Esophagus muscularis mucosa (tissue), 4 donors: ENCODE measurements at regions not wholly inside any gene's neighbourhood (a gene's known extent, or its start where the extent isn't known, plus 50 kb on each side); places are given as distances from the start of the nearest gene placed in this dataset.
"Not testable (repeated sequence)": the region's sequence is repeated elsewhere in the genome, so short reads cannot be mapped to it uniquely, and the experiment has no call there.

Experiments used
- DNase-seq: peaks from one replicate; pipeline ENCODE4 v3.0.0-alpha.2; 2017; ENCODE audit errors: extremely low spot score
- H3K27ac ChIP-seq, 4 donors: fragments of 200-600 bp; sonication (generic); replicated peaks in 1 of 4; 1 replicate in 3 of 4; 2 replicates in 1 of 4; pipeline ENCODE4 v1.5.1; 2016 to 2019; ENCODE audit warnings: mild to moderate bottlenecking in 1 of 4
- H3K27me3 ChIP-seq, 4 donors: fragments of 200-600 bp; sonication (generic); one replicate each; pipeline versions ENCODE4 v1.5.1 to v1.6.0; 2016 to 2019
- H3K36me3 ChIP-seq, 4 donors: fragments of 200-600 bp; sonication (generic); one replicate each; pipeline ENCODE4 v1.5.1; 2016 to 2019
- H3K4me1 ChIP-seq, 4 donors: fragments of 200-600 bp; sonication (generic); one replicate each; pipeline ENCODE4 v1.5.1; 2016 to 2019
- H3K4me3 ChIP-seq, 4 donors: fragments of 200-600 bp; sonication (generic); 1 replicate in 2 of 4; 2 replicates in 2 of 4; pipeline ENCODE4 v1.5.1; 2016 to 2019; ENCODE audit warnings: mild to moderate bottlenecking in 4 of 4, moderate library complexity in 1 of 4
- H3K9me3 ChIP-seq, 4 donors: fragments of 200-600 bp; sonication (generic); 1 replicate in 3 of 4; 2 replicates in 1 of 4; pipeline ENCODE4 v1.5.1; 2016 to 2019
- EP300 ChIP-seq: sonication (generic); formaldehyde crosslinking; IDR thresholded peaks from one replicate; pipeline ENCODE4 v1.6.1; 2017; ENCODE audit warnings: antibody characterized with exemption
- POLR2A ChIP-seq: fragments of 450-650 bp; IDR thresholded peaks from one replicate; pipeline ENCODE4 v1.6.1; 2017; ENCODE audit warnings: antibody characterized with exemption, moderate library complexity, mild to moderate bottlenecking, low read depth
- WGBS: methylation state at CpG from one replicate; pipeline ENCODE4 v1.1.5; 2018; 5-methylcytosine and 5-hydroxymethylcytosine counted together
- intact Hi-C: fragments of 100-400 bp; cut with DNase I; formaldehyde crosslinking; loops from one replicate; pipeline ENCODE4 v1.15.1; 2023

DNA sequence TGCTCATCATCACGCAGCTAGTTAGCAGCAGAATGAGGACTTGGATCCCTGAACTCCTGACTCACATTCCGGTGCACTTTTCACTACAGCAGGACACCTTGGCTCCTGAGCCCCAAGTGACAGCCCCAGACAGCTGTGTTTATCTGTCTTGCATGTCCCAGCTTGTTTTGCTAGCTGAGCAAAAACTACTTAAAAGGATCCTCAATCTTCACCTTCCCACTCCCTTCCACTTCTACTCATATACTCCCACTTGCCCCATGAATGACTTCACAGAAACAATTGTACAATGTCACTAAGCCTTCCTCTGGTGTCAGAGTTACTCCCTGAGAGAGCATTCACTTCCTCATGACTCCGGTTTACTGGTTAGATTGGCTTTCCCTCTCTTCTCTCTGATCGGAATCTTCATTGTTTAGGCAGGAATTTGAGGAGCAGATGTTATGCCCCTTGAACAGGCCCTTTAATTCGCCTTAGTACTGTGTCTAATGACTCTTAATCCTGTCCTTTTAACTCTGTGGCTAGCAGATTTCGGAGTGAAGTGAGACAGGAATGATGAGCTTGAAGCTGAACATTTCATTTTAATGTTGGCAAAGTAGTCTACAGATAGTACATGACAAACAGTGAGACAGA lies 587.2 kb upstream of the CHD1 start:
- DNase-seq, H3K9me3 ChIP-seq, H3K4me3 ChIP-seq, intact Hi-C loops, H3K4me1 ChIP-seq, H3K27ac ChIP-seq, H3K27me3 ChIP-seq, H3K36me3 ChIP-seq: not testable (repeated sequence)
- 56% methylated on average over 6 of the region's 6 CpGs for WGBS

DNA sequence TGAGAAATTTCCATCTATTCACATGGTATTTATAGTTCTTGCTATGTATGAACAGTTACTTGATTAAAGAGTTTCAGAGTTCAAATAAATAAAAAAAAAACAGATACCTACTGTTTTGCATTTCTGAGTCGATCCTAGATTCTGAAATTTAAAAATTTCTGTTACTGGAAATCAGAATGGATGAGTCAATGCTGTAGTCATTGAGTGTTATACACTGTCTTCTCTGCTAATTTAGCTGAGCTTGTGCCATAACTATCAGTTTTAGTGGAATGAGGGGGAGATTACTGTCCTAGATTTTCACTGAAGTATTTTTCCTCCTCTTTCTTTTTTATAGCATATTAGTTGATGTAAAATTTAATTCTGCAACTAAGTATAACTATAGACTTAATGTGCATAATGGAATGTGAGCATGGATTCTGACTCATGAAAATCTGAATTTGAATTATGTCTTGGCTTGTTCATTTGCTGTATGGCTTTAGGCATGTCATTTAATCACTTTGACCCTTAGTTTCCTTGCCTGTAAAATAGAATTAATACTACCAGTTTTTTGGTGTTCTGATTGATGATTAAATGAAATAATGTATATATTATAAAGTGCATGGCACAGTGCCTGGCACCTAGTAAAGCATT lies 581.5 kb upstream of the CHD1 start:
- DNase-seq, H3K27ac ChIP-seq, H3K4me1 ChIP-seq, H3K4me3 ChIP-seq, H3K27me3 ChIP-seq, H3K36me3 ChIP-seq, intact Hi-C loops, H3K9me3 ChIP-seq: not testable (repeated sequence)
- WGBS = 80% methylated on average over 1 of the region's 1 CpG

DNA sequence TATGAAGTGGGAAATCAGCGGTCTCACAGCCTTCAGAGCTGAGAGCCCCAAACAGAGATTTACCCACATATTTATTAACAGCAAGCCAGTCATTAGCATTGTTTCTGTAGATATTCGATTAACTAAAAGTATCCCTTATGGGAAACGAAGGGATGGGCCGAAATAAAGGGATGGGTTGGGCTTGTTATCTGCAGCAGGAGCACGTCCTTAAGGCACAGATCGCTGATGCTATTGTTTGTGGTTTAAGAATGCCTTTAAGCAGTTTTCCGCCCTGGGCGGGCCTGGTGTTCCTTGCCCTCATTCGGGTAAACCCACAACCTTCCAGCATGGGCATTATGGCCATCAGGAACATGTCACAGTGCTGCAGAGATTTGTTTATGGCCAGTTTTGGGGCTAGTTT lies 580.3 kb upstream of the CHD1 start:
- H3K27ac ChIP-seq, H3K4me1 ChIP-seq, DNase-seq, H3K27me3 ChIP-seq, H3K4me3 ChIP-seq, intact Hi-C loops, H3K36me3 ChIP-seq, H3K9me3 ChIP-seq: not testable (repeated sequence)
- 81% methylated on average over 9 of the region's 9 CpGs for WGBS

- 85% methylated on average over 4 of the region's 4 CpGs for WGBS
- H3K27me3 ChIP-seq, H3K36me3 ChIP-seq, H3K9me3 ChIP-seq, DNase-seq, H3K4me1 ChIP-seq, H3K4me3 ChIP-seq, intact Hi-C loops, H3K27ac ChIP-seq: not testable (repeated sequence)
Observed at GRCh38 chr5:99495456-99495855, 566.6 kb upstream of the CHD1 start.

DNA sequence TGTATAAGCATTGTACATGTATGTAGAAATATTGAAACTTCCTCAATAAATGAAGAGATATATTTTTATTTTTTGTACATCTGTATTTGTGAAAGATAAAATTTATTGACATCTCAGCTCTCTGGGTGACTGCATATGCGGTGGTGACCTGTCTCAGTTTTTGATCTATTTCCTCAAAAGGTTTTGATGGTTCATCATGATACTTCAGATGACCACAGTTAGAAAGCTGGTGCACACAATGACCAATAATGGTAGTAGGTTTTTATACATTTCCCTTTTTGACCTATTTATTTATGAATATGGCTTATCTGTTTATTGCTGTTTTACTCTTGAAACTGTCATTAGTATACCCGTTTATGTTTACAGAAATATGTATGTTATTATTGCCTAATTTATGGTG lies 549.6 kb upstream of the CHD1 start:
- 85% methylated on average over 2 of the region's 2 CpGs for WGBS
- H3K27me3 ChIP-seq, H3K27ac ChIP-seq, H3K9me3 ChIP-seq, H3K4me3 ChIP-seq, H3K36me3 ChIP-seq, DNase-seq, intact Hi-C loops, H3K4me1 ChIP-seq: not testable (repeated sequence)

- H3K4me1 ChIP-seq, H3K27me3 ChIP-seq, H3K27ac ChIP-seq, H3K9me3 ChIP-seq, H3K4me3 ChIP-seq, DNase-seq, intact Hi-C loops, H3K36me3 ChIP-seq: not testable (repeated sequence)
- 46% methylated on average over 4 of the region's 4 CpGs for WGBS
Observed at GRCh38 chr5:99473328-99473727, 544.5 kb upstream of the CHD1 start.

GRCh38 chr5:99471726-99472125 lies 542.9 kb upstream of the CHD1 start:
- H3K4me1 ChIP-seq, H3K4me3 ChIP-seq, H3K9me3 ChIP-seq, DNase-seq, H3K27me3 ChIP-seq, H3K36me3 ChIP-seq, H3K27ac ChIP-seq, intact Hi-C loops: not testable (repeated sequence)
- 71% methylated on average over 4 of the region's 4 CpGs for WGBS

DNA sequence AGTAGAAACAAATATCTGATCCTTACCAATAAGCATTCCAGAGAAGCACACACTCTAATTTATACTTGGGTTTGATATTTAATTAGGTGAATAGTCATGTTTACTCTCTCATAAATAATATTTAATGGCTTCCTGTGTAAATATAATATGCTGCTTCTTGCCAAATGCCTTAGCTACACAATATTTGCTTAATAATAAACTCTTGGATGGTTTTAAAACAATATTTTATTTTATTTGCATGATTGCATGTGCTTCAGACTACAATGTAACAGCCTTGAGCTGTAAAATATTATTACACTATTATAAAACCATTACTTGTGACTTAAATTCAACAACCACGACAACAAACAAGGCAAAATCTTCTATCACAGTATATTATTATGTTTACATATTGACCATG lies 542.4 kb upstream of the CHD1 start:
- H3K9me3 ChIP-seq, DNase-seq, H3K36me3 ChIP-seq, H3K27ac ChIP-seq, intact Hi-C loops, H3K27me3 ChIP-seq, H3K4me1 ChIP-seq, H3K4me3 ChIP-seq: not testable (repeated sequence)
- 63% methylated on average over 1 of the region's 1 CpG for WGBS

DNA sequence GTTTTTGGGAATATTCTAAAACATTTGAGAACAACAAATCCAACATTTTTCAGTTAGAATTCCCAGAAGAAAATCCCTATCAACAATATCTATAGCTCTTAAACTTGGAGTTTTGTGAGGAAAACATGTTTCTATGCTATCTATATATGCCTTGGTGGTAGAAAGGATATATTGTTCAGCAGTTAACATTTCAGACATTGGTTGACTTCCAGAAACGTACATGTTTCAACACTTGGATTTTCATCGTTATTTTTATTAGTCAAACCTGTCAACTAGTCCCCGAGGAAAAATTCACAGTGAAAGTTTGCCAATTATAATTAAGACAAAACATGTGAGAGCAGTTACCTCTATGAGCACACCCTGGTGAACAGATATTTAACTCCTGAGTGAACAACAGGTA lies 541.8 kb upstream of the CHD1 start:
- DNase-seq, intact Hi-C loops: not testable (repeated sequence)

GRCh38 chr5:99460701-99461100 lies 531.9 kb upstream of the CHD1 start:
- Histone ChIP-seq H3K4me1 (no peaks in the 10 kb centered on the region), H3K27ac (no peak overlapping the region), H3K9me3 (no peaks in the 10 kb centered on the region), H3K27me3 (no peaks in the 10 kb centered on the region), H3K36me3 (no peaks in the 10 kb centered on the region), H3K4me3 (no peak overlapping the region)
- 69% methylated on average over 2 of the region's 2 CpGs for WGBS
- intact Hi-C loops = no loop called here
- TF ChIP-seq EP300 (no peak), POLR2A (no peak)
- no peak for DNase-seq

More for the DNA sequence above, 541.8 kb upstream of the CHD1 start:
- WGBS = 37% methylated on average over 3 of the region's 3 CpGs
- not testable (repeated sequence) for H3K4me3 ChIP-seq, H3K9me3 ChIP-seq, H3K27ac ChIP-seq, H3K4me1 ChIP-seq, H3K36me3 ChIP-seq, H3K27me3 ChIP-seq
